ENCODE measurements at regions not wholly inside any gene's neighbourhood (a gene's known extent, or its start where the extent isn't known, plus 50 kb on each side); places are given as distances from the start of the nearest gene placed in this dataset.
"Not testable (repeated sequence)": the region's sequence is repeated elsewhere in the genome, so short reads cannot be mapped to it uniquely, and the experiment has no call there.

DNA sequence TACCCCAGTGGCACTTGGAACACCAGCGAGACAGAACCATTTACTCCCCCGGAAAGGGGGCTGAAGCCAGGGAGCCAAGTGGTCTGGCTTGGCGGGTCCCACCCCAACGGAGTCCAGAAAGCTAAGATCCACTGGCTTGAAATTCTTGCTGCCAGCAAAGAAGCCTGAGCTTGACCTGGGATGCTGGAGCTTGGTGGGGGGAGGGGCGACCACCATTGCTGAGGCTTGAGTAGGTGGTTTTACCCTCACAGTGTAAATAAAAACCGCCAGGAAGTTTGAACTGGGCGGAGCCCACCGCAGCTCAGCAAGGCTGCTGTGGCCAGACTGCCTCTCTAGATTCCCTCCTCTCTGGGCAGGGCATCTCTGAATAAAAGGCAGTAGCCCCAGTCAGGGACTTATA lies 62.8 kb downstream of the RPS24 start:
- not testable (repeated sequence) for DNase-seq (ENCODE audit: low read depth); H3K4me3 ChIP-seq (ENCODE audit: low read depth, low read length); H3K27me3 ChIP-seq (ENCODE audit: control insufficient read depth, insufficient read depth, low read length); H3K36me3 ChIP-seq (ENCODE audit: control insufficient read depth, insufficient read depth, low read length)

DNA sequence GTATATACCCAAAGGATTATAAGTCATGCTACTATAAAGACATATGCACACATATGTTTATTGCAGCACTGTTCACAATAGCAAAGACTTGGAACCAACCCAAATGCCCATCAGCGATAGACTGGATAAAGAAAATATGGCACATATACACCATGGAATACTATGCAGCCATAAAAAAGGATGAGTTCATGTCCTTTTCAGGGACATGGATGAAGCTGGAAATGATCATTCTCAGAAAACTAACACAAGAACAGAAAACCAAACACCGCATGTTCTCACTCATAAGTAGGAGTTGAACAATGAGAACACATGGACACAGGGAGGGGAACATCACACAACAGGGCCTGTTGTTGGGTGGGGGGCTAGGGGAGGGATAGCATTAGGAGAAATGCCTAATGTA lies 68.9 kb downstream of the RPS24 start:
- not testable (repeated sequence) for H3K4me3 ChIP-seq (ENCODE audit: low read depth, low read length); H3K27me3 ChIP-seq (ENCODE audit: control insufficient read depth, insufficient read depth, low read length); DNase-seq (ENCODE audit: low read depth); H3K36me3 ChIP-seq (ENCODE audit: control insufficient read depth, insufficient read depth, low read length)

DNA sequence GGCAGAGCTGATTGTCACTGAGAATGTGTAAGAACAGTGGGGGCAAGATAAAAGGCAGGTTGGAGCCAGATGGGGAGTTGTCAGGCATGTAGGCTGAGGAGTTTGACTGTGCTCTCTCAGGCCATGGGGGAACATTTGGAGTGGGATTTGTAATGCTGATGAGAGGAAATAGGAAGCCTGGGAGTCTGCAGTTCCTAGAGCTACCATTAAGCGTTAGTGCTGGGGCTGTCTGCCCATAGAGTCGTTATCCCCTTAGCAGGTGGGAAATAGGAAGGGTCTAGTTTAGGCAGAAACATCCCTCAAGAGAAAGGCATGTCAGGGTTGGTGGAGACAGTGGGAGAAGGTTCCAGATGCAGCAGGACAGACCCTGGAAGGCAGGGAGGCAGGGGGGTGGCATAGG lies 75.5 kb downstream of the RPS24 start:
- TF ChIP-seq, protein P1, sequence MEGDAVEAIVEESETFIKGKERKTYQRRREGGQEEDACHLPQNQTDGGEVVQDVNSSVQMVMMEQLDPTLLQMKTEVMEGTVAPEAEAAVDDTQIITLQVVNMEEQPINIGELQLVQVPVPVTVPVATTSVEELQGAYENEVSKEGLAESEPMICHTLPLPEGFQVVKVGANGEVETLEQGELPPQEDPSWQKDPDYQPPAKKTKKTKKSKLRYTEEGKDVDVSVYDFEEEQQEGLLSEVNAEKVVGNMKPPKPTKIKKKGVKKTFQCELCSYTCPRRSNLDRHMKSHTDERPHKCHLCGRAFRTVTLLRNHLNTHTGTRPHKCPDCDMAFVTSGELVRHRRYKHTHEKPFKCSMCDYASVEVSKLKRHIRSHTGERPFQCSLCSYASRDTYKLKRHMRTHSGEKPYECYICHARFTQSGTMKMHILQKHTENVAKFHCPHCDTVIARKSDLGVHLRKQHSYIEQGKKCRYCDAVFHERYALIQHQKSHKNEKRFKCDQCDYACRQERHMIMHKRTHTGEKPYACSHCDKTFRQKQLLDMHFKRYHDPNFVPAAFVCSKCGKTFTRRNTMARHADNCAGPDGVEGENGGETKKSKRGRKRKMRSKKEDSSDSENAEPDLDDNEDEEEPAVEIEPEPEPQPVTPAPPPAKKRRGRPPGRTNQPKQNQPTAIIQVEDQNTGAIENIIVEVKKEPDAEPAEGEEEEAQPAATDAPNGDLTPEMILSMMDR (IDR thresholded peaks at IDR 0.05; ENCODE audit: insufficient read depth, low read length, poor library complexity, severe bottlenecking) = no peak

DNA sequence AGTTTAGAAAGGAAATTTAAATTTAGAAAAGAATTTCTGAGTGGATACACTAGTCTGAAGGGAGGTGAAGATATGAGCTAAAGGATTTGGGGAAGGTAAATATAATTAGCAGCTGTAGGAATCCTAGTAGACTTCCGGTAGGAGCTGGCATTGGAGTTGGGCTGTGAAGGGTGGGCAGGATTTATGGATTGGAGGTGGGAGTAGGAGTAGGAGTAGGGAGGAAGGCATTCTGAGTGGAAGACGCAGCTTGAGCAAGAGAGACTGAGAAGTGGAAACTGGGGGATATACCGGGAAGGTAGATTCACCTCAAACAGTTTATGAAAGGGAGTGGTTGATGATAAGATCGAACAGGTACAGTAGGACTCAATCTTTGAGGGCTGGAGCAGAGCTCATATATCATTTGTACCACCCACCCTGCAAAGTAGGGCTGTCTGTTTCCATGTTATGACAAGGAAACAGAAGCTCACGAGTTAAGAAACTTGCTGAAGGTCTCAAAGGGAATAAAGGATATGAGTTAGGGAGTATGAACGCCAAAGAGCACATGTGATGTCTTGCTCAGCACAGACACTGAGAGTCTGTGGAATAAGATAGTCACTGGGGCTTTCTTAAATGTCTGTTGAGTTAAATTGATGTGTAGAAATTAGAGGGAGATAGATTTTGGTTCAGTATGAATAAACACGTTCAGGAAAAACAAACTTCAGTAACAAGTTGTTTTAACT lies 81.6 kb downstream of the RPS24 start:
- Histone ChIP-seq H3K4me3 (ENCODE audit: low read depth, low read length) (no peak overlapping the region), H3K36me3 (ENCODE audit: control insufficient read depth, insufficient read depth, low read length) (no peaks in the 10 kb centered on the region), H3K27me3 (ENCODE audit: control insufficient read depth, insufficient read depth, low read length) (peaks cover 12% of the 10 kb centered on the region)
- DNase-seq (ENCODE audit: low read depth) = no peak
- TF ChIP-seq, protein P1 (IDR thresholded peaks at IDR 0.05; ENCODE audit: insufficient read depth, low read length, poor library complexity, severe bottlenecking) = no peak

More for the DNA sequence above, 75.5 kb downstream of the RPS24 start:
- no peak for DNase-seq (ENCODE audit: low read depth)
- Histone ChIP-seq H3K4me3 (ENCODE audit: low read depth, low read length) (no peak overlapping the region), H3K27me3 (ENCODE audit: control insufficient read depth, insufficient read depth, low read length) (no peaks in the 10 kb centered on the region), H3K36me3 (ENCODE audit: control insufficient read depth, insufficient read depth, low read length) (no peaks in the 10 kb centered on the region)

DNA sequence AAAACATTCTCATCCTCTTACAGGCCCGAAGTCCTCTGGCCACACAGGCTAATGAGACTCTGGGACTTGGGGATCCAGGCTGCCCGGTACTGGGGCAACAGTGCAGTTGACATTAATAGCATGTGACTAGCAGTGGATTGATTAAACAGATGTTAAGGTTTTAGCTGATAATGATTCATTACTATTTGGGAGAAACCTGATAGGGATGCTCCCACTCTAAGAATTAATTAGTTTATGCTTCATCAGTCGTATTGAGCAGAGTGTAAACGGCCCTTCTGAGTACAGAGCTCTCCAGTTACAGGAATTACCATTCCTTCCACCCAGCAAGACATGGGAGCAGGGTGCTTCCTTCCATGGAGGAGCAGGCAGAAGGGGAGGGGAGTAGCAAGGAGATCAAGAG lies 82.7 kb downstream of the RPS24 start:
- H3K27me3 ChIP-seq (ENCODE audit: control insufficient read depth, insufficient read depth, low read length) = peaks cover 12% of the 10 kb centered on the region
- H3K4me3 ChIP-seq (ENCODE audit: low read depth, low read length) = no peak overlapping the region
- H3K36me3 ChIP-seq (ENCODE audit: control insufficient read depth, insufficient read depth, low read length) = no peaks in the 10 kb centered on the region
- TF ChIP-seq, protein P1 (IDR thresholded peaks at IDR 0.05; ENCODE audit: insufficient read depth, low read length, poor library complexity, severe bottlenecking) = no peak
- DNase-seq (ENCODE audit: low read depth) = no peak

DNA sequence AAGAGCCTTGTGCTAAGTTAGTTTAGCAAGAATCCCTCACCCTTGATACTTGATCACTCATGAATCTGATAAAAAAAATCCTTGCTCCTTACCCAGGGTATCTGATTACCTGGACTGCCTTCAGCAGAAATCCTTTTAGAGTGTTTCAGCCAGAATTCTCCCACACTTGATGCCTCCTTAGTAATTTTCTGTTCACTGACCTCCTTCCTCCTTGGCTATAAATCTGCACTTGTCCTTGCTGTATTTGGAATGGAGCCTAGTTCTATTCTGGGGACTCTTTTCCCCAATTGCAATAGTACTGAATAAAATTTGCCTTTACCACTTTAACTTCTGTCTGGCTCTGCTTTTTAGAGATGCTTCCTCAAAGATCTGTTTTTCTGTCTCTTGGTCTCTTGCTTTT lies 84.9 kb downstream of the RPS24 start:
- TF ChIP-seq, protein P1 (IDR thresholded peaks at IDR 0.05; ENCODE audit: insufficient read depth, low read length, poor library complexity, severe bottlenecking) = no peak
- Histone ChIP-seq H3K27me3 (ENCODE audit: control insufficient read depth, insufficient read depth, low read length) (peaks cover 12% of the 10 kb centered on the region), H3K36me3 (ENCODE audit: control insufficient read depth, insufficient read depth, low read length) (no peaks in the 10 kb centered on the region), H3K4me3 (ENCODE audit: low read depth, low read length) (no peak overlapping the region)
- no peak for DNase-seq (ENCODE audit: low read depth)

DNA sequence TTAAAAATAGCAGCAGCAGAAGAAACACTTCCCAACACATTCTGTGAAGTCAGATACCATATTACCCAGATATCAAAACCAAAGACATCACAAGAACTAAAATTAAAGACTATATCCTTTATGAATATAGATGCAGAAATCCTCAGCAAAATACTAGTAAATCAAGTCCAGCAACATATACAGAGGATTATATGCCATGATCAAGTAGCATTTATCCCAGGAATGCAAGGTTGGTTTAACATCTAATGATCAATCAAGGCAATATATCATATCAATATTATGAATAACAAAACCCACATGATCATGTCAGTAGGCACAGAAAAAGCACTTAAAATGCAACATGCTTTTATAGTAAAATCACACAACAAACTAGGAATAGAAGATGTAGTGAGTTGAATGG lies 88.1 kb downstream of the RPS24 start:
- no peak overlapping the region for H3K4me3 ChIP-seq (ENCODE audit: low read depth, low read length)
- H3K36me3 ChIP-seq (ENCODE audit: control insufficient read depth, insufficient read depth, low read length) = no peaks in the 10 kb centered on the region
- TF ChIP-seq, protein P1 (IDR thresholded peaks at IDR 0.05; ENCODE audit: insufficient read depth, low read length, poor library complexity, severe bottlenecking) = no peak
- peaks cover 3% of the 10 kb centered on the region for H3K27me3 ChIP-seq (ENCODE audit: control insufficient read depth, insufficient read depth, low read length)
- DNase-seq (ENCODE audit: low read depth) = no peak
